Caco-2 (cell line): ENCODE measurements at regions not wholly inside any gene's neighbourhood (a gene's known extent, or its start where the extent isn't known, plus 50 kb on each side); places are given as distances from the start of the nearest gene placed in this dataset.

Experiments used
- BruUV-seq: library from RNA; stranded (reverse); fragments of 400-500 nt; replicated peaks from 2 replicates; lab custom pipeline; 2021; lab: Mats Ljungman, UMichigan
- CTCF ChIA-PET: fragments of 300-600 bp; sonication (Branson Sonifier 250); formaldehyde crosslinking; loops from one replicate; lab custom pipeline; 2022; ENCODE audit warnings: antibody characterized with exemption; lab: Charles Lee
- POLR2A ChIA-PET: fragments of 300-600 bp; sonication (Branson Sonifier 250); formaldehyde crosslinking; loops from one replicate; lab custom pipeline; 2022; ENCODE audit warnings: antibody characterized with exemption; lab: Charles Lee
- DNase-seq, 2 experiments: peaks; one replicate each; pipeline versions ENCODE4 v3.0.0 to v3.0.0-alpha.2; 2020 to 2022
- H3K27me3 ChIP-seq: replicated peaks from 2 replicates; pipeline ENCODE4 v1.6.0; 2011; ENCODE audit warnings: low read length; ENCODE audit not compliant: control insufficient read depth, insufficient read depth
- H3K36me3 ChIP-seq: 2 replicates; pipeline ENCODE4 v1.5.1; 2011; ENCODE audit warnings: low read length; ENCODE audit not compliant: control insufficient read depth, insufficient read depth
- H3K4me1 ChIP-seq: fragments of 250-450 bp; sonication (Bioruptor Pico); 2 replicates; pipeline ENCODE4 v1.5.1; 2020; ENCODE audit warnings: mild to moderate bottlenecking
- H3K4me3 ChIP-seq: 2 replicates; pipeline ENCODE4 v1.5.1; 2011; ENCODE audit warnings: low read depth, mild to moderate bottlenecking, control low read depth, low read length
- H3K9me3 ChIP-seq: fragments of 250-450 bp; sonication (Bioruptor Pico); 2 replicates; pipeline ENCODE4 v1.5.1; 2020; ENCODE audit warnings: mild to moderate bottlenecking, moderate library complexity
- H3K27ac Mint-ChIP-seq: one replicate; pipeline ENCODE4 v1.8.0; 2022; ENCODE audit warnings: mixed read lengths; ENCODE audit not compliant: unreplicated experiment
- H3K27me3 Mint-ChIP-seq: one replicate; pipeline ENCODE4 v1.8.0; 2022; ENCODE audit warnings: mixed read lengths; ENCODE audit not compliant: insufficient read depth, unreplicated experiment
- H3K36me3 Mint-ChIP-seq: one replicate; pipeline ENCODE4 v1.8.0; 2022; ENCODE audit warnings: mild to moderate bottlenecking, mixed read lengths; ENCODE audit not compliant: insufficient read depth, unreplicated experiment
- H3K4me1 Mint-ChIP-seq: one replicate; pipeline ENCODE4 v1.8.0; 2022; ENCODE audit warnings: low read depth, mixed read lengths; ENCODE audit not compliant: unreplicated experiment
- H3K4me3 Mint-ChIP-seq: one replicate; pipeline ENCODE4 v1.8.0; 2022; ENCODE audit warnings: mild to moderate bottlenecking, moderate library complexity, mixed read lengths; ENCODE audit not compliant: unreplicated experiment
- H3K9me3 Mint-ChIP-seq: one replicate; pipeline ENCODE4 v1.8.0; 2022; ENCODE audit warnings: mixed read lengths; ENCODE audit not compliant: unreplicated experiment
- CTCF ChIP-seq, 2 experiments: fragments of 200-600 bp in 1 of 2; IDR thresholded peaks; 1 replicate in 1 of 2; 2 replicates in 1 of 2; pipeline versions ENCODE4 v1.5.1 to v1.8.0; 2011 to 2022; ENCODE audit warnings: antibody characterized with exemption in 1 of 2, control low read depth in 1 of 2, inconsistent platforms in 1 of 2, low read depth in 1 of 2, low read length in 1 of 2, mild to moderate bottlenecking in 1 of 2, moderate library complexity in 1 of 2; ENCODE audit not compliant: insufficient read depth in 1 of 2, severe bottlenecking in 1 of 2, unreplicated experiment in 1 of 2
- intact Hi-C: fragments of 100-400 bp; cut with micrococcal nuclease; formaldehyde crosslinking; loops from one replicate; pipeline ENCODE4 v1.10.0; 2022; ENCODE audit not compliant: unreplicated experiment

- no peaks in the 10 kb centered on the region for H3K9me3 ChIP-seq
- H3K27ac Mint-ChIP-seq = no peak overlapping the region
- no peaks in the 10 kb centered on the region for H3K4me1 ChIP-seq
- ChIA-PET CTCF (no interaction called here), POLR2A (no interaction called here)
- no peaks in the 10 kb centered on the region for H3K36me3 Mint-ChIP-seq
- H3K4me3 Mint-ChIP-seq = no peak overlapping the region
- peaks cover 5% of the 10 kb centered on the region for H3K9me3 Mint-ChIP-seq
- no peaks in the 10 kb centered on the region for H3K36me3 ChIP-seq
- no peak overlapping the region for H3K4me3 ChIP-seq
- intact Hi-C loops = no loop called here
- BruUV-seq = no TSS peak
- H3K27me3 Mint-ChIP-seq = peaks cover 3% of the 10 kb centered on the region
- no peak for DNase-seq
- TF ChIP-seq CTCF (IDR thresholded peaks at IDR 0.05; ENCODE audit: insufficient read depth in 1 of 2, low read depth in 1 of 2, low read length in 1 of 2, severe bottlenecking in 1 of 2, unreplicated experiment in 1 of 2) = no peak
- no peaks in the 10 kb centered on the region for H3K4me1 Mint-ChIP-seq
- H3K27me3 ChIP-seq = no peaks in the 10 kb centered on the region
These were observed 851.0 kb upstream of the EPHA7 start for GRCh38 chr6:94270091-94270948.

GRCh38 chr6:94269256-94269655 is 849.9 kb upstream of the EPHA7 start:
- no peaks in the 10 kb centered on the region for H3K4me1 ChIP-seq
- no peaks in the 10 kb centered on the region for H3K27me3 ChIP-seq
- no peak overlapping the region for H3K4me3 ChIP-seq
- Mint-ChIP-seq H3K4me3 (no peak overlapping the region), H3K27me3 (peaks cover 3% of the 10 kb centered on the region), H3K9me3 (peaks cover 11% of the 10 kb centered on the region), H3K27ac (no peak overlapping the region), H3K4me1 (no peaks in the 10 kb centered on the region), H3K36me3 (no peaks in the 10 kb centered on the region)
- no peak for TF ChIP-seq CTCF (IDR thresholded peaks at IDR 0.05; ENCODE audit: insufficient read depth in 1 of 2, low read depth in 1 of 2, low read length in 1 of 2, severe bottlenecking in 1 of 2, unreplicated experiment in 1 of 2)
- ChIA-PET CTCF (no interaction called here), POLR2A (no interaction called here)
- no TSS peak for BruUV-seq
- H3K9me3 ChIP-seq = no peaks in the 10 kb centered on the region
- H3K36me3 ChIP-seq = no peaks in the 10 kb centered on the region
- intact Hi-C loops = no loop called here
- no peak for DNase-seq

GRCh38 chr6:94260765-94261164 is 841.4 kb upstream of the EPHA7 start:
- Histone ChIP-seq H3K27me3 (no peaks in the 10 kb centered on the region), H3K4me3 (no peak overlapping the region), H3K4me1 (no peaks in the 10 kb centered on the region), H3K9me3 (no peaks in the 10 kb centered on the region), H3K36me3 (no peaks in the 10 kb centered on the region)
- CTCF ChIA-PET = no interaction called here
- H3K27ac Mint-ChIP-seq = no peak overlapping the region
- intact Hi-C loops = no loop called here
- no peak for DNase-seq
- H3K9me3 Mint-ChIP-seq = peaks cover 10% of the 10 kb centered on the region
- POLR2A ChIA-PET = no interaction called here
- H3K27me3 Mint-ChIP-seq = no peaks in the 10 kb centered on the region
- TF ChIP-seq CTCF (IDR thresholded peaks at IDR 0.05; ENCODE audit: insufficient read depth in 1 of 2, low read depth in 1 of 2, low read length in 1 of 2, severe bottlenecking in 1 of 2, unreplicated experiment in 1 of 2) = no peak
- no peak overlapping the region for H3K4me3 Mint-ChIP-seq
- H3K36me3 Mint-ChIP-seq = no peaks in the 10 kb centered on the region
- H3K4me1 Mint-ChIP-seq = no peaks in the 10 kb centered on the region
- no TSS peak for BruUV-seq
